Mucosa of stomach (tissue), 1 donor: ENCODE measurements at regions not wholly inside any gene's neighbourhood (a gene's known extent, or its start where the extent isn't known, plus 50 kb on each side); places are given as distances from the start of the nearest gene placed in this dataset.

Experiments
- H3K27me3 ChIP-seq: one replicate; pipeline ENCODE4 v1.7.0; 2013; ENCODE audit warnings: mild to moderate bottlenecking, low read length; ENCODE audit not compliant: control insufficient read depth, insufficient read depth
- H3K36me3 ChIP-seq: one replicate; pipeline ENCODE4 v1.7.0; 2013; ENCODE audit warnings: low read length; ENCODE audit not compliant: control insufficient read depth, insufficient read depth
- H3K4me1 ChIP-seq: one replicate; pipeline ENCODE4 v1.7.0; 2013; ENCODE audit warnings: mild to moderate bottlenecking, low read length; ENCODE audit not compliant: control insufficient read depth, insufficient read depth
- H3K4me3 ChIP-seq: one replicate; pipeline ENCODE4 v1.7.0; 2013; ENCODE audit warnings: low read length
- H3K9ac ChIP-seq: one replicate; pipeline ENCODE4 v1.7.0; 2013; ENCODE audit warnings: mild to moderate bottlenecking, low read length, moderate library complexity
- H3K9me3 ChIP-seq: one replicate; pipeline ENCODE4 v1.7.0; 2013; ENCODE audit warnings: mild to moderate bottlenecking, low read length, moderate library complexity; ENCODE audit not compliant: control insufficient read depth
- donor health status: Pancreatic carcinoma.

GRCh38 chr9:28999057-28999456 lies 1425.8 kb upstream of the C9orf72 start:
- Histone ChIP-seq H3K4me1 (peaks cover 9% of the 10 kb centered on the region), H3K4me3 (no peak overlapping the region), H3K9me3 (no peaks in the 10 kb centered on the region), H3K27me3 (no peaks in the 10 kb centered on the region), H3K36me3 (no peaks in the 10 kb centered on the region), H3K9ac (no peak overlapping the region)

DNA sequence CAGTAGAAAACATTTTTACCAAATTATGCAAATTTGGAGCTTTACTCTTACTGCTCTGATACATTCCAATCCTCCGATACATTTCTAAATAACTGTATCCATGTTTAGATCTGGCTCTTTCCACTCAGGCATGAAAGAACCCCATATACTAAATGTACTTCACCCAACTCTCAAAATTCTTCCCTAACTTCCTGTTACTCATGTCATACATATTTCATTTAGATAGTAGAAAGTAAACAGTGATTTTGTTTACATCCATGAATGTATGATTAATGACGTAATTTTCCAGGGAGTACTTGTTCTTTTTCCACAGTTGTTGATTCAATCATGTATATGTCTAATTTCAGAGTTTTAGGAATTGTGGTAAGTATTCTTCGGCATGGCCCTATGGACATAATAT lies 1426.5 kb upstream of the C9orf72 start:
- Histone ChIP-seq H3K9me3 (no peaks in the 10 kb centered on the region), H3K4me3 (no peak overlapping the region), H3K27me3 (no peaks in the 10 kb centered on the region), H3K4me1 (peaks cover 15% of the 10 kb centered on the region), H3K36me3 (no peaks in the 10 kb centered on the region), H3K9ac (no peak overlapping the region)

- Histone ChIP-seq H3K27me3 (no peaks in the 10 kb centered on the region), H3K4me1 (peaks cover 15% of the 10 kb centered on the region), H3K9ac (no peak overlapping the region), H3K4me3 (no peak overlapping the region), H3K36me3 (no peaks in the 10 kb centered on the region), H3K9me3 (no peaks in the 10 kb centered on the region)
Measured at GRCh38 chr9:29001006-29001405, 1427.7 kb upstream of the C9orf72 start.

GRCh38 chr9:29004988-29005387 lies 1431.7 kb upstream of the C9orf72 start:
- Histone ChIP-seq H3K36me3 (no peaks in the 10 kb centered on the region), H3K27me3 (no peaks in the 10 kb centered on the region), H3K4me3 (no peak overlapping the region), H3K9ac (no peak overlapping the region), H3K9me3 (no peaks in the 10 kb centered on the region), H3K4me1 (peaks cover 6% of the 10 kb centered on the region)

DNA sequence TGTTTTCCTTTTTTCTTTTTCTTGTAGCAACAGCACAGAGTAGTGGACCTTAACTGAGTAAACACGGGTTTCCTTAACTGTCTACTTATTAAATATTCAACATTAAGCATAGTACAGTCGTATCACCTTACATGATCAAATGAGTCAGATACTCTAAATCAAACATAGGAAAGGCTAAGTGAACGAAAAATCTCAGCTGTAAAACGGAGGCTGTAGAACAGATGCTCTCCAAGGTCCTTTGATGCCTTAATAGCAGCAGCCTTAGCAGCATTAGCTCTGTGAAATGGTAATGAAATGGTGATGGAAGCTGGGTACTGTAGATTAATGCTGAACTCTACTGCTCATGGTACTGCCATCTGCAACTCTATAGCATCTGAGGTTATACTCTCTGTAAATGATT lies 1433.3 kb upstream of the C9orf72 start:
- no peak overlapping the region for H3K9ac ChIP-seq
- no peak overlapping the region for H3K4me3 ChIP-seq
- no peaks in the 10 kb centered on the region for H3K27me3 ChIP-seq
- H3K36me3 ChIP-seq, result no peaks in the 10 kb centered on the region
- peaks cover 6% of the 10 kb centered on the region for H3K4me1 ChIP-seq
- H3K9me3 ChIP-seq, result no peaks in the 10 kb centered on the region

DNA sequence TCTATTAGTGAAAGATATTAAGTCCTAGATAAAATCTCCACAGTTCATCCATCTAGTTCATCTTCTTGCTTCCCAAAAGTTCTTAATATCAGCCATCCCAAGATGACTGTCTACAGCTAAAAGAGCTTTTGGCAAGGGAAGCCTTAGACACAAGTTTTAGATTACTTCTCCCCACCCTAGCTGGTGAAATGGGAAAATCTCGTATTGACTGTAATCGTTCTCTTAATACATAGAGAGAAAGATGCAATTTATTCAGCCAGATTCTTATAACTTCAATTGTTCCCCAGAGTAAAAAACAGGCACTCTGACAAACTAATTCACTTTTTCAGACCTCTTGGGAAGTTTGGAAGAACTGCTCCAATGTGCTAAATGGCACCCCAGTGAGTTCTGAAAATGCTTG lies 1439.6 kb upstream of the C9orf72 start:
- Histone ChIP-seq H3K9ac (no peak overlapping the region), H3K27me3 (no peaks in the 10 kb centered on the region)

DNA sequence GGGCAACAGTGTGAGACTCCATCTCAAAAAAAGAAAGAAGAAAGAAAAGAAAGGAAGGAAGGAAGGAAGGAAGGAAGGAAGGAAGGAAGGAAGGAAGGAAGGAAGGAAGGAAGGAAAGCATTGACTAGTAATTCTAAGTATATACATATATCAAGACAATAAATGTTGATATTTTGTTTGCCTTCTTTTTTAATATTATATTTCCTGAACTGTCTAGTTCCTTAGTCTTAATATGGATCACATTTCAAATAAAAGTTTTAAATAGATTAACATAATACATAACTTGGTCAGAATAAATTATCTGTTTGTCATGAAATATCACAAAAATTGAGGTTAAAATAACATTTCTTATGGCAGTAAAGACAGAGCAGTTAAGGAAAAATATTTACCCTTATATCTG lies 1448.4 kb upstream of the C9orf72 start:
- Histone ChIP-seq H3K4me1 (no peaks in the 10 kb centered on the region), H3K9ac (no peak overlapping the region), H3K36me3 (no peaks in the 10 kb centered on the region), H3K9me3 (no peaks in the 10 kb centered on the region), H3K4me3 (no peak overlapping the region), H3K27me3 (no peaks in the 10 kb centered on the region)

More for the DNA sequence above, 1439.6 kb upstream of the C9orf72 start:
- no peaks in the 10 kb centered on the region for H3K4me1 ChIP-seq
- H3K4me3 ChIP-seq, result no peak overlapping the region
- H3K36me3 ChIP-seq, result no peaks in the 10 kb centered on the region
- H3K9me3 ChIP-seq, result no peaks in the 10 kb centered on the region

GRCh38 chr9:29038332-29038731 lies 1465.1 kb upstream of the C9orf72 start:
- no peaks in the 10 kb centered on the region for H3K36me3 ChIP-seq
- no peaks in the 10 kb centered on the region for H3K9me3 ChIP-seq
- H3K9ac ChIP-seq, result no peak overlapping the region
- H3K4me1 ChIP-seq, result no peaks in the 10 kb centered on the region
- H3K4me3 ChIP-seq, result no peak overlapping the region
- H3K27me3 ChIP-seq, result no peaks in the 10 kb centered on the region

- H3K4me3 ChIP-seq, result no peak overlapping the region
- H3K9ac ChIP-seq, result no peak overlapping the region
- H3K36me3 ChIP-seq, result no peaks in the 10 kb centered on the region
- no peaks in the 10 kb centered on the region for H3K27me3 ChIP-seq
- H3K9me3 ChIP-seq, result no peaks in the 10 kb centered on the region
- no peaks in the 10 kb centered on the region for H3K4me1 ChIP-seq
Measured at GRCh38 chr9:29039258-29039657, 1466.0 kb upstream of the C9orf72 start.

DNA sequence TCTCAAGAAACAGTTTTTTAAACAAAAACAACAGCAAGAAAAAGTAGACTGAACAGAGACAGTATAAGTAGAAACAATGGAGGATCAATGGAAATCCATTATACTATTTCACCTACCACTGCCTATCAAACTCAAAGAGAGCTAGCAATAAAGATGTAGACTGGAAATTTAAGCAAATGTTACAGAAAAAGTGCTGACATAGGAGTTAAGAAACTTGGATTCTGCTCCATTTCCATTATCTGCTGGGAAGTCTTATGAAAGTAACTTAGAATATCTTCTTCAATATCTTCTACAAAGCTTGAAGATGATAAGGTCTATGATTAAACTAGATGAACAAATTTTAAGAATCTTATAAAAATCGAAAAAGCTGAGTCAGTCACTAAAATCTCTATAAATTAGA lies 1469.8 kb upstream of the C9orf72 start:
- no peak overlapping the region for H3K9ac ChIP-seq
- H3K4me1 ChIP-seq, result no peaks in the 10 kb centered on the region
- H3K4me3 ChIP-seq, result no peak overlapping the region
- H3K27me3 ChIP-seq, result no peaks in the 10 kb centered on the region
- no peaks in the 10 kb centered on the region for H3K9me3 ChIP-seq
- no peaks in the 10 kb centered on the region for H3K36me3 ChIP-seq

DNA sequence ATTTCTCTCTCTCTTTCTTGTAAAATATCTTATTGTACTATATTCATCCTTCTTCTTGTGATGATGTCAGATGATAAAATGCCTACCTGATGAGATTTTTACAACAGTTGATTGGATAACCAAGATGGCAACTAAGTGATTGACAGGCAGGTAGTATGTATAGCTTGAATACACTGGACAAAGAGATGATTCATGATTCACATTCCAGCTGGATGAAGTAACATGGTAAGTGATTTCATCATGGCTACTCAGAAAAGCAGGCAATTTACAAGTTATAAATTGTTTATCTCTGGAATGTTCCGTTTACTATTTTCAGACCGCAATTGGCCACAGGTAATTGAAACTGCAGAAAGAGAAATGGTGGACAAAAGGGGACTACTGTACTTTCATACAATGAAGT lies 1471.7 kb upstream of the C9orf72 start:
- Histone ChIP-seq H3K27me3 (no peaks in the 10 kb centered on the region), H3K9me3 (no peaks in the 10 kb centered on the region), H3K4me3 (no peak overlapping the region), H3K9ac (no peak overlapping the region), H3K4me1 (no peaks in the 10 kb centered on the region), H3K36me3 (no peaks in the 10 kb centered on the region)

DNA sequence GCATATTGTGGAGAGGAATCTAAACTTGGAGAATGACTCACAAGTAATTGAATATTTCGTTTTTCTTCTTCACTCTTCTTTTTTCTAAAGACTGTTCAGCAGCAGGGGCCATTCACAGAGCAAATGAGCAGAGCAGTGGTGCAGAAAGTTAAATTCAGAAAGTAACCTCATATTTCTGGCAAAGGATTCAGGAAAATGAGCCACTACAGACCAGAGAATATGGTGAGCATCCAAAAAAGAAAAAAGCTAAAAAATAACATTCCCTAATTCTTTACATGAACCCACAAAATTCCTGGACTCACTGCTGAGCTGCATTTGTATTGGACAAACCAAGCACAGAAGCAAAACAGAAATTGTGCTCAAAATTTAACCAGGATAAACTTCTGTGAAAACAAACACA lies 1486.8 kb upstream of the C9orf72 start:
- Histone ChIP-seq H3K4me1 (no peaks in the 10 kb centered on the region), H3K27me3 (no peaks in the 10 kb centered on the region), H3K36me3 (no peaks in the 10 kb centered on the region), H3K9me3 (no peaks in the 10 kb centered on the region), H3K4me3 (no peak overlapping the region), H3K9ac (no peak overlapping the region)

GRCh38 chr9:29062446-29062845 lies 1489.2 kb upstream of the C9orf72 start:
- Histone ChIP-seq H3K36me3 (no peaks in the 10 kb centered on the region), H3K9me3 (no peaks in the 10 kb centered on the region), H3K27me3 (no peaks in the 10 kb centered on the region), H3K4me1 (no peaks in the 10 kb centered on the region), H3K9ac (no peak overlapping the region), H3K4me3 (no peak overlapping the region)
